SK-N-MC (cell line): ENCODE measurements at regions not wholly inside any gene's neighbourhood (a gene's known extent, or its start where the extent isn't known, plus 50 kb on each side); places are given as distances from the start of the nearest gene placed in this dataset.

ENCODE experiments used
- EZH2 ChIP-seq: fragments of 200-600 bp; sonication (generic); IDR thresholded peaks from one replicate; pipeline ENCODE4 v1.6.1; 2017; ENCODE audit warnings: antibody characterized with exemption
- POLR2AphosphoS5 ChIP-seq: IDR thresholded peaks from 2 replicates; pipeline ENCODE4 v1.6.1; 2012; ENCODE audit warnings: mild to moderate bottlenecking, low read depth, low read length, borderline replicate concordance

GRCh38 chr4:187827631-187828030 is 167.9 kb upstream of the ZFP42 start:
- no peak for TF ChIP-seq POLR2AphosphoS5
- TF ChIP-seq EZH2: no peak
